Liver (tissue), 8 donors: ENCODE measurements at regions not wholly inside any gene's neighbourhood (a gene's known extent, or its start where the extent isn't known, plus 50 kb on each side); places are given as distances from the start of the nearest gene placed in this dataset.

Experiments used
- DNase-seq: peaks from one replicate; pipeline ENCODE4 v3.0.0-alpha.2; 2017; ENCODE audit warnings: low spot score
- H3K27ac ChIP-seq, 2 donors: one replicate each; pipeline ENCODE4 v1.7.0; 2013; ENCODE audit warnings: inconsistent platforms in 2 of 2, low read length in 2 of 2, control low read depth in 1 of 2, low read depth in 1 of 2, mild to moderate bottlenecking in 1 of 2
- H3K27me3 ChIP-seq, 4 donors: one replicate each; pipeline versions ENCODE4 v1.6.1 to v1.7.0; 2013; ENCODE audit warnings: low read length in 3 of 4, inconsistent platforms in 1 of 4, mild to moderate bottlenecking in 1 of 4, moderate library complexity in 1 of 4; ENCODE audit not compliant: control insufficient read depth in 4 of 4, insufficient read depth in 4 of 4
- H3K36me3 ChIP-seq, 4 donors: one replicate each; pipeline versions ENCODE4 v1.6.1 to v1.7.0; 2013; ENCODE audit warnings: low read length in 3 of 4, mild to moderate bottlenecking in 3 of 4, low read depth in 1 of 4, moderate library complexity in 1 of 4; ENCODE audit not compliant: control insufficient read depth in 4 of 4, insufficient read depth in 3 of 4
- H3K4me1 ChIP-seq, 4 donors: one replicate each; pipeline versions ENCODE4 v1.6.1 to v1.7.0; 2013; ENCODE audit warnings: low read length in 3 of 4, mild to moderate bottlenecking in 3 of 4, moderate library complexity in 1 of 4; ENCODE audit not compliant: control insufficient read depth in 4 of 4, insufficient read depth in 4 of 4
- H3K4me3 ChIP-seq, 3 donors: one replicate each; pipeline versions ENCODE4 v1.6.1 to v1.7.0; 2013; ENCODE audit warnings: low read length in 3 of 3, control low read depth in 1 of 3, low read depth in 1 of 3, mild to moderate bottlenecking in 1 of 3
- H3K9ac ChIP-seq, 2 donors: one replicate each; pipeline ENCODE4 v1.7.0; 2013; ENCODE audit warnings: low read length in 2 of 2, mild to moderate bottlenecking in 2 of 2, moderate library complexity in 2 of 2, control low read depth in 1 of 2, low read depth in 1 of 2
- H3K9me3 ChIP-seq, 4 donors: one replicate each; pipeline versions ENCODE4 v1.6.1 to v1.7.0; 2013; ENCODE audit warnings: low read length in 3 of 4; ENCODE audit not compliant: control insufficient read depth in 4 of 4
- ATF3 ChIP-seq: IDR thresholded peaks from 2 replicates; pipeline ENCODE4 v1.6.1; 2016; ENCODE audit warnings: antibody characterized with exemption
- EGR1 ChIP-seq, 2 donors: IDR thresholded peaks; 2 replicates each; pipeline ENCODE4 v1.6.1; 2016 to 2018; ENCODE audit warnings: antibody characterized with exemption in 2 of 2, low read depth in 2 of 2
- FOXA1 ChIP-seq: IDR thresholded peaks from 2 replicates; pipeline ENCODE4 v1.6.1; 2016; ENCODE audit warnings: antibody characterized with exemption
- GABPA ChIP-seq, 2 donors: IDR thresholded peaks in 1 of 2; conservative IDR thresholded peaks in 1 of 2; 2 replicates each; pipeline ENCODE4 v1.6.1; 2016; ENCODE audit warnings: antibody characterized with exemption in 2 of 2, mild to moderate bottlenecking in 1 of 2, moderate library complexity in 1 of 2
- HNF4A ChIP-seq, 2 donors: conservative IDR thresholded peaks; 2 replicates each; pipeline ENCODE4 v1.6.1; 2016; ENCODE audit warnings: antibody characterized with exemption in 2 of 2, mild to moderate bottlenecking in 2 of 2
- HNF4G ChIP-seq: IDR thresholded peaks from 2 replicates; pipeline ENCODE4 v1.6.1; 2016; ENCODE audit warnings: antibody characterized with exemption
- JUND ChIP-seq, 2 donors: IDR thresholded peaks; 2 replicates each; pipeline ENCODE4 v1.6.1; 2016; ENCODE audit warnings: antibody characterized with exemption in 2 of 2
- NR2F2 ChIP-seq: IDR thresholded peaks from 2 replicates; pipeline ENCODE4 v1.6.1; 2016; ENCODE audit warnings: antibody characterized with exemption
- RAD21 ChIP-seq, 2 donors: IDR thresholded peaks; 2 replicates each; pipeline ENCODE4 v1.6.1; 2016; ENCODE audit warnings: antibody characterized with exemption in 2 of 2, mild to moderate bottlenecking in 2 of 2
- REST ChIP-seq: IDR thresholded peaks from 2 replicates; pipeline ENCODE4 v1.6.1; 2016; ENCODE audit warnings: antibody characterized with exemption, mild to moderate bottlenecking
- RXRA ChIP-seq, 2 donors: IDR thresholded peaks; 2 replicates each; pipeline ENCODE4 v1.6.1; 2017 to 2018; ENCODE audit warnings: antibody characterized with exemption in 2 of 2, mild to moderate bottlenecking in 1 of 2
- SP1 ChIP-seq: IDR thresholded peaks from 2 replicates; pipeline ENCODE4 v1.6.1; 2018; ENCODE audit warnings: antibody characterized with exemption, mild to moderate bottlenecking
- TAF1 ChIP-seq: conservative IDR thresholded peaks from 2 replicates; pipeline ENCODE4 v1.6.1; 2016; ENCODE audit warnings: antibody characterized with exemption, mild to moderate bottlenecking
- YY1 ChIP-seq: IDR thresholded peaks from 2 replicates; pipeline ENCODE4 v1.6.1; 2016; ENCODE audit warnings: antibody characterized with exemption, mild to moderate bottlenecking
- WGBS: extraction: QIAGEN DNeasy Blood & Tissue Kit; methylation state at CpG from one replicate; pipeline ENCODE4 v1.1.7; 2013; 5-methylcytosine and 5-hydroxymethylcytosine counted together
- TF ChIP-seq, protein P1 (sequence below): IDR thresholded peaks from 2 replicates; pipeline ENCODE4 v1.6.1; 2016; ENCODE audit warnings: antibody characterized with exemption
- TF ChIP-seq, protein P2 (sequence below): fragments of 150-350 bp; IDR thresholded peaks from 2 replicates; pipeline ENCODE4 v1.5.1; 2017; ENCODE audit warnings: improper control_type of control experiment, low read depth, low read length; ENCODE audit not compliant: missing input control
- TF ChIP-seq, protein P3 (sequence below): IDR thresholded peaks from 2 replicates; pipeline ENCODE4 v1.6.1; 2016; ENCODE audit warnings: antibody characterized with exemption
- donor health status: healthy.
- donor health status: healthy.
- donor health status: healthy.
- donor health status: healthy.
- donor health status: healthy.

DNA sequence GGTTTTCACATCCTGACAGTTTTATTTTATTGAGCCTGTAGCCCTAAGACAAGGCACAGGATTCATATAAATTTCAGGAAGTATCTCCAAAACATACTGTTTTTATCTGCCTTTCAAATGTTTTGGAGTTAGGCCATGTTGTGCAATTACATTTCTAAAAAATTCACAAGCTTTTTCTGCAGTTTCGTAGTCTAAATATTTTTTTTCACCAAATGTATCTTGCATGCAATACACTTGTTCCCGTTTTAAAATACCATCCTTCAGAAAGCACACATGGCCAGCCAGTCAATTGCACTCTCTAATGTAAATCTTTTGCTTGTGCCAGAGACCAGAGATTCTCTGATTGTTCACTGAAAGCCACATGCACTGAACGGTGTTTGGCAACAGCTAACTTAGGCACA, 161.5 kb upstream of the PRKCQ start:
- no peak for DNase-seq
- H3K9ac ChIP-seq, result no peak overlapping the region
- H3K4me1 ChIP-seq, result no peaks in the 10 kb centered on the region
- TF ChIP-seq RXRA (IDR thresholded peaks at IDR 0.05) (no peak), ATF3 (no peak), JUND (IDR thresholded peaks at IDR 0.05) (no peak), REST (no peak), EGR1 (IDR thresholded peaks at IDR 0.05; ENCODE audit: low read depth in 2 of 2) (no peak), SP1 (no peak), RAD21 (IDR thresholded peaks at IDR 0.05) (no peak)
- TF ChIP-seq, protein P1, sequence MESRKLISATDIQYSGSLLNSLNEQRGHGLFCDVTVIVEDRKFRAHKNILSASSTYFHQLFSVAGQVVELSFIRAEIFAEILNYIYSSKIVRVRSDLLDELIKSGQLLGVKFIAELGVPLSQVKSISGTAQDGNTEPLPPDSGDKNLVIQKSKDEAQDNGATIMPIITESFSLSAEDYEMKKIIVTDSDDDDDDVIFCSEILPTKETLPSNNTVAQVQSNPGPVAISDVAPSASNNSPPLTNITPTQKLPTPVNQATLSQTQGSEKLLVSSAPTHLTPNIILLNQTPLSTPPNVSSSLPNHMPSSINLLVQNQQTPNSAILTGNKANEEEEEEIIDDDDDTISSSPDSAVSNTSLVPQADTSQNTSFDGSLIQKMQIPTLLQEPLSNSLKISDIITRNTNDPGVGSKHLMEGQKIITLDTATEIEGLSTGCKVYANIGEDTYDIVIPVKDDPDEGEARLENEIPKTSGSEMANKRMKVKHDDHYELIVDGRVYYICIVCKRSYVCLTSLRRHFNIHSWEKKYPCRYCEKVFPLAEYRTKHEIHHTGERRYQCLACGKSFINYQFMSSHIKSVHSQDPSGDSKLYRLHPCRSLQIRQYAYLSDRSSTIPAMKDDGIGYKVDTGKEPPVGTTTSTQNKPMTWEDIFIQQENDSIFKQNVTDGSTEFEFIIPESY, result no peak
- TF ChIP-seq, protein P2, sequence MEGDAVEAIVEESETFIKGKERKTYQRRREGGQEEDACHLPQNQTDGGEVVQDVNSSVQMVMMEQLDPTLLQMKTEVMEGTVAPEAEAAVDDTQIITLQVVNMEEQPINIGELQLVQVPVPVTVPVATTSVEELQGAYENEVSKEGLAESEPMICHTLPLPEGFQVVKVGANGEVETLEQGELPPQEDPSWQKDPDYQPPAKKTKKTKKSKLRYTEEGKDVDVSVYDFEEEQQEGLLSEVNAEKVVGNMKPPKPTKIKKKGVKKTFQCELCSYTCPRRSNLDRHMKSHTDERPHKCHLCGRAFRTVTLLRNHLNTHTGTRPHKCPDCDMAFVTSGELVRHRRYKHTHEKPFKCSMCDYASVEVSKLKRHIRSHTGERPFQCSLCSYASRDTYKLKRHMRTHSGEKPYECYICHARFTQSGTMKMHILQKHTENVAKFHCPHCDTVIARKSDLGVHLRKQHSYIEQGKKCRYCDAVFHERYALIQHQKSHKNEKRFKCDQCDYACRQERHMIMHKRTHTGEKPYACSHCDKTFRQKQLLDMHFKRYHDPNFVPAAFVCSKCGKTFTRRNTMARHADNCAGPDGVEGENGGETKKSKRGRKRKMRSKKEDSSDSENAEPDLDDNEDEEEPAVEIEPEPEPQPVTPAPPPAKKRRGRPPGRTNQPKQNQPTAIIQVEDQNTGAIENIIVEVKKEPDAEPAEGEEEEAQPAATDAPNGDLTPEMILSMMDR, result no peak
- 39% methylated on average over 3 of the region's 3 CpGs for WGBS
- no peak overlapping the region for H3K4me3 ChIP-seq
- peaks cover 0 to under 1% (median 0%) of the 10 kb centered on the region in 4 donors for H3K27me3 ChIP-seq
- no peaks in the 10 kb centered on the region for H3K9me3 ChIP-seq
- H3K36me3 ChIP-seq, result no peaks in the 10 kb centered on the region
- H3K27ac ChIP-seq, result no peak overlapping the region

- Histone ChIP-seq H3K4me3 (no peak overlapping the region), H3K9ac (no peak overlapping the region)
- 73% methylated on average over 12 of the region's 12 CpGs for WGBS
- TF ChIP-seq, protein P3, sequence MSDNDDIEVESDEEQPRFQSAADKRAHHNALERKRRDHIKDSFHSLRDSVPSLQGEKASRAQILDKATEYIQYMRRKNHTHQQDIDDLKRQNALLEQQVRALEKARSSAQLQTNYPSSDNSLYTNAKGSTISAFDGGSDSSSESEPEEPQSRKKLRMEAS, result no peak
- no peak for TF ChIP-seq JUND (IDR thresholded peaks at IDR 0.05)
- TF ChIP-seq EGR1 (IDR thresholded peaks at IDR 0.05; ENCODE audit: low read depth in 2 of 2), result no peak
- TF ChIP-seq TAF1, result no peak
- TF ChIP-seq YY1, result no peak
- TF ChIP-seq ATF3, result no peak
- TF ChIP-seq HNF4A (conservative IDR thresholded peaks at IDR 0.05), result no peak
- TF ChIP-seq GABPA (IDR thresholded peaks at IDR 0.05 in 1 of 2, conservative IDR thresholded peaks at IDR 0.05 in 1 of 2), result no peak
- no peak for TF ChIP-seq RAD21 (IDR thresholded peaks at IDR 0.05)
- no peak for TF ChIP-seq RXRA (IDR thresholded peaks at IDR 0.05)
- TF ChIP-seq, protein P2, result no peak
- TF ChIP-seq SP1, result no peak
- TF ChIP-seq HNF4G, result no peak
- TF ChIP-seq FOXA1, result no peak
- TF ChIP-seq NR2F2, result no peak
- TF ChIP-seq REST, result no peak
Measured at GRCh38 chr10:6739530-6740174, 159.6 kb upstream of the PRKCQ start.

More at GRCh38 chr10:6739530-6740174, 159.6 kb upstream of the PRKCQ start:
- H3K9me3 ChIP-seq, result no peaks in the 10 kb centered on the region
- H3K4me1 ChIP-seq, result no peaks in the 10 kb centered on the region
- H3K36me3 ChIP-seq, result no peaks in the 10 kb centered on the region
- H3K27ac ChIP-seq, result no peak overlapping the region
- no peak for DNase-seq
- H3K27me3 ChIP-seq, result peaks cover 0 to 7% (median 0%) of the 10 kb centered on the region in 4 donors
